HG03139 (cell line): ENCODE measurements at regions not wholly inside any gene's neighbourhood (a gene's known extent, or its start where the extent isn't known, plus 50 kb on each side); places are given as distances from the start of the nearest gene placed in this dataset.

ENCODE experiments used
- ATAC-seq: cut with Tn5 transposase; IDR thresholded peaks from one replicate; pipeline ENCODE4 v1.9.1; 2021; ENCODE audit not compliant: unreplicated experiment

DNA sequence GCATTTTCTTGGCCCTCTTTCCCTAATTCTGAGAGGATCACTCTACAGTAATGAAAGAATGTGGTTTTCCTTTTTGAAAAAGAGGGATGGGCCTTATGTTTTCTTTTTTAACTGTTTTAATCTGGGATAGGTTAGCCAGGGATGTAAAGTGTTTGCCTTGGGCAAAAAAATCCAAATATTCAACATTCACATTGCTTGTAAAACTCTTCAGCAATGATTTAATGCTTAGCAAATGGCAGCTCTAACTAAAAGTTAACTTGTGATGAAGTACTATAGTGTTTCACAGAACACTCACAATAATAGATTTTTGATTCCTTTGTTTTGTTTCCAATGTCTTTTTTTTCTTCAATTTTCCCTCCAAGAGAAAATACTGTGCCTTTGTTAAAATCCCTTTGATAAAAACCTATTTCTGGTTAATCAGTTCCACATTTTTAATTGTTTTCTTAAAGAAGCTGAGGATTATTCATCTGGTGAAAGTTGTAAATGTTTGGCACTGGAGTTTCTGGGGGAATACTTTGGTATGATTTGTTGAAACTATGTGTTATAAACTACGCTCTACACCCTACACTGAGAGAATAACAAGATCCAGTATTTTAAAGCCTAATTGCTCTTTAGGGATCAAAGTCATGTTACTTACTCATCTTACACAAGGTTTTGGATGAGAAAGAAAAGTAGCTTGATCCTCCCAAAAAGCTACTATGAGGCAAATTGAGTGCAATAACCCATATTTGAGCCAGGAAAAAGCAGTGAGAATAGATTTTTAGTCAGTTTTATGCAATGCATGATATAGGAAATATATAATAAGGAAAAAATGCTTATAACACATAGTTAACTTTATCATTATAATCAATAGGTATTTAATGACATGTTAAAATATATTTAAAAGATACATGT, 335.8 kb downstream of the EPHA7 start:
- no peak for ATAC-seq

- ATAC-seq: no peak
Observed at GRCh38 chr6:93081901-93082300, 337.5 kb downstream of the EPHA7 start.

GRCh38 chr6:93079061-93079460, 340.3 kb downstream of the EPHA7 start:
- no peak for ATAC-seq

GRCh38 chr6:93073811-93074210, 345.5 kb downstream of the EPHA7 start:
- ATAC-seq: no peak

DNA sequence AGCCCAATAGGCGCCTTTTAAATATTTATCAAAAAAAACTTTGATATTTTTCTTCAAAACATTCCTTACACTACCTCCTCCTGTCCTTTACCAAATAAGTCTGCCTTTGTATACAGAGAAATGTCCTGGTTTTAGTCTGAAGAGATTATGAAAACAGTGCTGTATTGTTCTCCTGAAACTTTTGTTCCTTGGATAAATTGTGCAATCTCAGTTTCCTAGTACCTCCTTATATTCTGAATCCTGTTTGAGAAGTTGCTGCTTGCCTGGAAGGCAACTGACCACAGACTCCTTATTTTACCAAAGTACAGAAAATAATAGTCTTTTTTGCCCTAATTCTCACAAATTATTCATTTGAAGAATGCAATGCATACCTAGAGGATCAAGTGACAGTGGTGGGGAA, 349.5 kb downstream of the EPHA7 start:
- ATAC-seq: no peak

DNA sequence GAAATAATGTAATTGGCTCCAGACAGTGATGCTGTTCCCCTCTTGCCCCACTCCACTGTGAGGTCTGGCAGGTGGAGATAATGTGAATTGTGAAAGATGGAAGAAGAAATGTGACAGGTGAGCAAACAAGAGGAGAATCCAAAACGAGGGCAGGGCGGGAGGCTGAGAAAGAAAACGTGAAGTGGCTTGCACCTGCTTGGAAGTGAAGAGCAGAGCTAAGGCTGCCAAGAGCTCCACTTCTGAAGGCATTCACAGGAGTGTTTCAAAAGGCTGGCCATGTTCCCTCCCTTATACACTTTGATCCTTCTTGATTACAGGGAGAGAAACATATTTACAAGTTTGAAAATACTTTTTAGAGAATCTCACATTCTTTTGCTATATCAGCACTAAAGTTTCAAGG, 359.4 kb downstream of the EPHA7 start:
- no peak for ATAC-seq

- ATAC-seq: no peak
Observed at GRCh38 chr6:93057584-93057983, 361.8 kb downstream of the EPHA7 start.

DNA sequence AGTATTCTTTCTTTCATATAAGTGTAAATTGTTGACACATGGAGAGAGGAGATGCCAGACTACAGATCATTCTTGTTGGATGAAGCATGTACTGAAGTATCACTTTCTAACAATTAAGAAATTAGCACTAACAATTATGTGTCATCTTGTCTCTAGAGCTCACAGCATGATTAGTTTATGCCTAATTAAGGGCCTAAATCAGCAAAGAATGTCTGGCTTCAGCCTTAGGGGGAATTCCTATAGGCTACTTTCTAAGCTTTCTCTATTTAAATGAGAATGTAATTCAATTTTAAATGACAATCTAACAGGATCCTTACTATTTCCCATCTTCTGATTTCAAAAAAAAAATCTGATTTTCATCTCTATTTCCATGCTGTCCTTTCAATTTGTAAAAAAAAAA, 371.0 kb downstream of the EPHA7 start:
- ATAC-seq: no peak

DNA sequence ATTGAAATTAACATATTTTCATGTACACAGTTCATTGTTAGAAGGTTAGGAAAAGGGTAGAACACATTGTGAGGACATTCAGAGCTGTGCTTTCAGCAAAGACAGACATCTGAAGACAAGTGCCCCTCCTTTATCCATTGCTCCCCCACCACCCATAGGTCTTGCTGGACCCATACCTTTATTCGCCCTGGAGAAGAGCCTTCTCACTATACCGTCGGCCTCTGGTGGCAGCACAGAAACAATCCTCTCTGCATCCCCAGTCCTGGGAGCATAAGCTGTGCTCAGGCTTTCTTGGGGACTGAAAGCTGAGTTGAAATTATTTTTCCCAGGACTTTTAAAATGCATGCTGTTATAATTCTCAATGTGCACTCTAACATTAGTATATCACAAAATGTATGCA, 372.3 kb downstream of the EPHA7 start:
- ATAC-seq: no peak

DNA sequence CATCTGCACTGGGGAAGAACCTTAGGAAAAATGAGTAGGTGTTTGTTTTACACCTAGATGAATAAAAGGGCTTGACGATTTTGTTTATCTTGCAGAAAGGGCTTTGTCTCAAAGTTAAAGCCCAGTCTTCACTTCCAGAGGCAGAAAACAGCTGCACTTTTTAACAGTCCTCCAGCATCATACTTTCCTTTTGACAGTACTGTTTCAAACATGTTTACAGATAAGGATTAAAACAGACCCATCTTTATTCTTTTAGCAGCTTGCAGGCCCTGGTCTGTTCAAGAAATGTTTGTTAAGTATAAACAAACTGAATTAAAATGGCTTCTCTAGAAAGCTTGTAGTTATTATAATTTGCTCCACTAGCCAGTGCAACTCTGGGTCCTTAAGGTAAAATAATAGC, 374.2 kb downstream of the EPHA7 start:
- no peak for ATAC-seq

- ATAC-seq: no peak
Observed at GRCh38 chr6:93040375-93040774, 379.0 kb downstream of the EPHA7 start.

DNA sequence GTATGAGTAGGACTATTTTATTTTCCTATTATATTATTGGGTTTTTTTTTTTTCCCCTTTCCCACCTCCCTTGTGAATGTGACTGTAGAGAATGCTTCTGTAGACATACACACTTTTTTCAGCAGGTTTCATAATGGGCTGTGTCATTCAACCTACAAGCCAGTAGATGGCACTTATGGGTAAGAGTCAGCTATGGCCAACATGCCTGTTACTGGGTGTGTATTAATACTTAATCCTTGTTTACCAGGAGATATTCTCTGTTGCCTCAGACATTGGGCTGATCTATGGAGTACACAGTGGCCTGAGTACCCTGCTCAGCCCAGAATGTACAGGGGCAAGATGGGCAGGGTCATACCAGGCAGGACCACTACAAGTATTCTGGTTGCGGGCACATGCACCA, 382.5 kb downstream of the EPHA7 start:
- ATAC-seq: no peak

GRCh38 chr6:93035756-93036155, 383.6 kb downstream of the EPHA7 start:
- ATAC-seq: no peak

- ATAC-seq: no peak
Observed at GRCh38 chr6:93021235-93021915, 398.0 kb downstream of the EPHA7 start.

DNA sequence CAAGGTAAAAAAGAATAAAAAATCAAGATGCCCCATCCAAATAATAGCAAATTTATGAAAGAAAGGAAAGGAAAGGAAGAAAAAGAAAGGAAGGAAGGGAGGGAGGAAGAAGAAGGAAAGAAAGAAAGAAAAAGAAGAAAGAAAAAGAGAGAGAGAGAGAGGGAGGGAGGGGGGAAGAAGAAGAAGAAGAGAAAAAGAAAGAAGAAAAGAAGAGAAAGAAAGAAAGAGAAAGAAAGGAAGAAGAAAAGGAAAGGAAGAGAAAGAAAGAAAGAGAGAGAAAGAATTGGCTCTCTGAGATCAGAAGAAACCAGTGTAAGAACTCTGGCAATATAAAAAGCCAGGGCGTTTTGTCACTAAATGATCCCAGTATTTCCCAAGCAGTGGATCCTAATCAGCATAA, 401.7 kb downstream of the EPHA7 start:
- ATAC-seq: no peak

GRCh38 chr6:93017213-93017612, 402.1 kb downstream of the EPHA7 start:
- ATAC-seq: no peak

GRCh38 chr6:93013054-93013453, 406.3 kb downstream of the EPHA7 start:
- no peak for ATAC-seq

DNA sequence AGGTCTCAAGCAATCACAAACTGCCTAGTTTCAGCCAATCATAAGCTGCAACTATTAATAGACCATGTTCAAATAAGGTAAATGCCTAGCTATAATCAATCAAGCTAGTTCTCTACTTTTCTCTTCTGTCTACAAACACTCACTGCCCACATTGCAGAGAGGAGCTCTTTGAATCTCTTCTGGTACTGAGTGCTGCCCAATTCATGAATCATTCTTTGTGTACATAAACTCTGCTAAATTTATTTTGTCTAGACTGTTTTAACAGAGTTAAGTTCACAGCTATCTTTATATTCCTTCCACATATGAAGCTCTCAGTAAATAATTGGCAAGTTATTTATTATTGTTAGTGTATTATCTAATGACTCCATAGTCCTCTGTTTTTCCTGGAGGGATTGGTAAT, 411.0 kb downstream of the EPHA7 start:
- ATAC-seq: no peak

DNA sequence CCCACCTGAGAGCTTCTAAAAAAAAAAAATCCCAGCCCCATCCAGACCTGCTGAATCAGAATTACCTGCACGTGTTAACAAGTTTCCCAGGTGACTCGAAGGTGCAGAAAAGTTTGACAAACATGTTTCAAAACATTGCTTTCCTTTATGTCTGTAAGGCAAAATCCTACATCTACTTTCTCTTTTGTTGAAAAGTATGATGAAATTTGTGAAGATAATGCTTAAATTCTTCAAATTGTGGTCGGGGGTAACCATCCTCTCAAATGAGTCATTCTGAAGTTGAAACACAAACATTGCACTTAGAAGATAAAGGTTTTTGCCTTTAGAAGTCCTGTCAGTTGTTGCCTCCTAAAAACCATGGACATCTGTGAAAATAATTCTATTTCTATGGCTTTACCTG, 429.7 kb downstream of the EPHA7 start:
- no peak for ATAC-seq

DNA sequence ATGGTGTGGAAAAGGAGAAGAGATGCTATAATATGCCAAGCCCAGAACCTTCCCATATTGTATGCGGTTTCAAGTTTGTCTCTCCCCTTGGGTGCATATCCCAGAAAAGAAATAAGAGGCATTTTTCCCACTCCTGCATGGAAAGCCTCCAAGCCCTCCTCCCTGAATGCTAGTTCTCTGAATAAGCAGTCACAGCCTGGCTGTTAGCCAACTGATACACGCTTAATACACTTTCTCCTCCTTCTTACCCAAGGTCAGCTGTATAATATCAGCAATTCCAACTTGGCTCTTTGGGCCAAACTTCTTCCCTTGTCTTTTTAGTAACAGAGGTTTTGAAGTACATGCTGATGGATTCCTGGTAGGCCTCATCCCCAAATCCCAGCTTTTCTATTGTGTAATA, 440.1 kb downstream of the EPHA7 start:
- no peak for ATAC-seq

DNA sequence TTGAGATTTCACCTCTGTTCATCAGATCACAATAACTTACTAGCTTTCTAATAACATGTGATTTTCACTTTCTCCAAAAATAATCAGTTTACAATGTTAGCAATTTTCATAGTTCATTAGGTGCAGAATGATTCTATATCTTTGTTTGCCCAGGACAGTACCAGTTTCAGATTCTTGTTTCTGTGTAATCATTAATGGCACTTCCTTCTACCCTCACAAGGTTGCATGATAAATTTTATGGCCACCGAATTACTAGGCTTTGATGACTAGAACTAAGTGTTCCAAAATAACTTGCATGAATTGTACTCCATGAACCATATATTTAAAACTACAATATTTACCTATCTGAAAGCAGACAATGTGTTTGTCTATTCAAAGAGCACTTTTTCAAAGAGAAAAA, 442.3 kb downstream of the EPHA7 start:
- peak; percentile 61 for ATAC-seq

DNA sequence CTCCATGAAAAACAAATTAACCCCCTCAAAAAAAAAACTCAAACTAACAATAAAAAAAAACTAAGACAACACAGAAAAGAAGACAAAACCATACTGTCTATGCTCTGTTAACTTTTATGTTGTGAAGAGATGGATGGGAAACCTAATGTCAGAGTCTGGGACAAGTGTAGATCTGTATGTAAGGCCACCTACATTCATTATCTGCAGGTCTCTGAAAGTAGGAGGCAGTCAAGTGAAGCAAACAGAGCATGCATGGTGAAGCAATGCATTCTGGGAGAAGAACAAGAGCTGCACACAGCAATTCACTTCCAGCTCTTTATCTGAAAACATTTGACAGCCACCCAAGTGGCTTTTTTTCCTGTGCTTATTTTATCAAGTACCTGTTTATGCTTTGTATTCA, 452.0 kb downstream of the EPHA7 start:
- ATAC-seq: no peak

GRCh38 chr6:92962846-92963245, 456.5 kb downstream of the EPHA7 start:
- no peak for ATAC-seq
